HG02678 (cell line): ENCODE measurements at regions not wholly inside any gene's neighbourhood (a gene's known extent, or its start where the extent isn't known, plus 50 kb on each side); places are given as distances from the start of the nearest gene placed in this dataset.
"Not testable (repeated sequence)": the region's sequence is repeated elsewhere in the genome, so short reads cannot be mapped to it uniquely, and the experiment has no call there.

ENCODE experiments used
- ATAC-seq: cut with Tn5 transposase; IDR thresholded peaks from one replicate; pipeline ENCODE4 v1.9.1; 2021; ENCODE audit warnings: mild to moderate bottlenecking, moderate library complexity; ENCODE audit not compliant: unreplicated experiment

DNA sequence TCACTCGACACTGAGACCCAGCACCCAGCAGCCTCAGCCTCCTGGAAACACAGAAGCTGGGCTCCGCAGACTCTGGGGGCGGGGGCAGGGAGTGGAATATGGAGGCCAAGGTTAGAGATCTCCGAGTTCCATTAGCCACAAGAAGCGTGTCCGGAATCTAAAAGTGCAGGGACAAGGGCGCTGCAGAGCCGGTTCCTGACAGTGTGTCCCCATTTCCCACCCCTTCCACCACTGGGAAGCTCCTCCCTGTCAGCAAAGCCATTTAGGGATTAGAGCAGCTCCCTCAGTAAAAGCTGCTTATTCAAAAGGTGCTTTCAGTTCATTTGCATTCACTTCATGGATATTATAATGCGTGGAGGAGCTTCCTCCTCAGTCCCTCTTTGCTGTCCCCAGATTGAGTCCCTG lies 74.1 kb upstream of the HSPA9 start:
- ATAC-seq = no peak

- no peak for ATAC-seq
Measured at GRCh38 chr5:138648841-138649240, 73.6 kb upstream of the HSPA9 start.

- no peak for ATAC-seq
Measured at GRCh38 chr5:138647794-138648410, 72.7 kb upstream of the HSPA9 start.

DNA sequence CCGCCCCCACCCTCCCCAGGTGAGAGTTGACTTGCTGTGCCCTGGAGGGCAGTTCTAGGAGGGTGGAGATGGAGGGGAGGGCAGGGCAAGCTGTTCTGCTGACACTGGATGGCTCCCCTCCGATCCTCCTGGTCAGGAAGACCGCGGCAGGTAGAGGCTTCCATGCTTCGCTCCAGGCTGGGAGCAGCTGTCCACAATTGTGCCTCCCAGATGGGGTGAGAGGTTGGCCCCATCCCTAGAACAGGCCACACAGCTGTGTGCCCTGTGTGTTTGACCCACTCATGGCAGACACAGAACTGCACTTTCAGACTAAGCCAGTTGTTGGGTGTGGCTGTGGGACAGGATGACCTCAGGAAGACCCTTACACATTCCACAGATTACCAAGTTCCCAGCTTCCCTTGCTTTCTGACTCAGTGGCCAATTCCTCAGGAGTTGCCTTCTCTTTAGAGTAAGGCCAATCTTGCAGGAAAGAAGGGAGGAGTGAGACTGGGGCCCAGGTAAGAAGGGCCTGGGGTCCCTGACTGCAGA lies 72.1 kb upstream of the HSPA9 start:
- no peak for ATAC-seq

DNA sequence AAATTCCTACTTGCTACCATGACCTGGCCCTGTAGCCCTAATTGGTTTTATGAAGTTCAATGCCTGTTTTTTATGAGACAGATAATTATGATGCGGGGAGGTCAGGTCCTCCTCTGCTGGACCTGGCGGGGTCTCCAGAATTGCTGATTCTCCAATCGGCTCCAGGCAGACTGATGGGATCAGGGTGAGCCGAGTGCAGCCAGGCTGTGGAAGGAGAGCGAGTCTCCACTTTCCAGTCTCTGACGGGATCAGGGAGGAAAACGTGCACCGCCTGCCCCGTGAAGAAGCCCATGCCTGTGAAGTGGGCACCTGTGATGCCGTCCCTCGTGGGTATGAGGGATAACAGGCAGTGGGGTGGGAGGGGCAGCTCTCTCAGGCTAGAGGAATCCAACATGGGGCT lies 71.5 kb upstream of the HSPA9 start:
- ATAC-seq = no peak

DNA sequence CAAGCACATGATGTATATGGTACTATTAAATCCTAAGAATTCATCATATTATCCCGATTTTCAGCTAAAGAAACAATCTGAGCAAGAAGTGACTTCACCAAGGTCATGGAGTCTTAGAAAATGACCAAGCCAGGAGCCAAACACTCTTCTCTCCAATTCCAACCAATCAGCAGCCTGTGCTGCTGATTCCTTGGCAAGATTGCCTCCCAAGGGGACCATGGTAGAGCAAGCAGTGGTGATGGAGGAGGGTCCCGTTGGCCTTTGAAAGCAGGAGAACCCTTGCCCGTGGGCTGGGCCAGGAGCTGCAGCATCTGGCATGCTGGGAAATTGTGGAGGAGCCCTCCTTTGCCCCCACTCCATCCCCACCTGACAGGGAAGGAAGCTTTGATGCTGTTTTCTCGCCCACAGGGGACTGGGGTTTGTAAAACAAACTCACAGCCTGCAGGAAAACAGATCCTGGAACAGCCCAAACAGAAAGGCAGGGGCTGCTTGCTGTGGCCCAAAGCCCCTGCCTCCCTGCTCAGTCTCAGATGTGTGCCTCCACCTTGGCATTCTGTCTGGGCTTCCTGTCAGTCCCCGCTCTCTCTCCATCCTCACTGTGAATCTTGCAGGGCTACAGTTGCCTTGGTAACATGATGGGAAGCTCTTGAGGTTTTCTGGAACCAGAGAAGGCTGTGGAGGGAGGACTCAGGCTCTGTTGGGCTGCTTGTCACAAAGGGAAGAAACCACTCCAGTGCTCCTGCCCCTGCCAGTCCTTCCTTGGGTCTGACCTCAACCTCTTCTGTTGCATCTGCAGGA lies 70.8 kb upstream of the HSPA9 start:
- ATAC-seq = no peak

DNA sequence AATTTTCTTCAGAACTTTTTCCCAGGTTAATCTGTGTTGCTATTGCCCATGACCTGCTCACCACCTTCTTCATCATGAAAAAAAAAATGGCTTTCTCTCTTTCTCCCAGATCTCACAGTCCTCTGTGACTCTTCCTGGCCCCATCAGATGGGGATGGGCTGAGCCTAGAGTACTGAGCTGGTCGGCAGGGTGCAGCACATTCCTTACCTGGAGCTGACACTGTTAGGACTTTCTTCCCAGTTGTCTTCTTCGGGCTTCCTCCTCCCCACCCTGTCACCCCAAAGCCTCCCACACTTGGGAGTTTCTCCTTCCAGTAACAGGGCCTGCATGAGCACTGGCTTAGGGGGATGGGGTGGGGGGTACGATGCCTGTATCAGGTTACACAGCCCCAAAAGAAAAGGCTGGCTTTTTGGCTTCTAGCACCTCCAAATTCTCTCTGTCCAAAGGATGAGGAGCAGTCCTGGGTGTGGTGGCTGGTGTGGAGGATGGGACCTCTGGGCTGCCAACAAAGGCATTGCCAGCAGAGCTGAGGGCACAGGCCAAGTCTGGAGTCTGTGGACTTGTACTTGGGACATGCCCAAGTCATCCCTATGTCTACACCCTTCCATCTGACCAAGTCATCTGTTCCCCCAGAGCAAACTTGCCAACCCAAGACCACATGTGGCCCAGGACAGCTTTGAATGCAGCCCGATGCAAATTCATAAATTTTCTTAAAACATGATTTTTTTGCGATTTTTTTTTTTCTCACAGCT lies 68.0 kb upstream of the HSPA9 start:
- ATAC-seq = no peak

DNA sequence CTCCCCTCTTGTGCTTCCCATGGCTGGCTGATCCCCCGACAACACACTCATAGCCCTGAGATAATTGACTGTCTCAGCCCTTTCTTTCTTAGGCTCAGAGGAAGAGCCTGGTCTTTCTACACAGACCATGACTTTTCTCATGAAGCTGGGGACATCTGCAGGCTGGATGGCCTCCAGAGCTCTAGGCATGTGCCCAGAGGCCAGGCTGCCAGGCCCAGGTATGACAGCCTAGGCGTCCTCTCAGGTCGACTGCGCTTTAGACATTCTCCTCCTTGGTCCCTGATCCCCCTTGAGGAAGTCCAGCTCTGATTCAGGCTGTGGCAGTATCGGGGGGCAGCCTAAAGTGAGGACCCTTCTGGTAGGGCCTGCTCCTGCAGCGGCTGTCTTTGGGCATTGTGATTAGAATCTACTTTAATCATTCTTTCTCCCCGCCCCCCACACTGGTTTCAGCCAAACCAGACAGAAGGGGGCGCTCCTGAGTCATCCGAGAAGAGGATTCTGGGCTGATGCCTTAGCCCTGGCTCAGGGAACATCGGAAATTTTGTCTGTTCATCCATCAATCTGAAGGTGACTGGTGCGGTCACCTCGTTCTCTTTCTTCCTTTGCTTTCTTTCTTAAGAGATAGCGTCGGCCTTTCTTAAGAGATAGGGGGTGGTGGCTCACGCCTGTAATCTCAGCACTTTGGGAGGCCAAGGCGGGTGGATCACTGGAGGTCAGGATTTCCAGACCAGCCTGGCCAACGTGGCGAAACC lies 66.5 kb upstream of the HSPA9 start:
- no peak for ATAC-seq

DNA sequence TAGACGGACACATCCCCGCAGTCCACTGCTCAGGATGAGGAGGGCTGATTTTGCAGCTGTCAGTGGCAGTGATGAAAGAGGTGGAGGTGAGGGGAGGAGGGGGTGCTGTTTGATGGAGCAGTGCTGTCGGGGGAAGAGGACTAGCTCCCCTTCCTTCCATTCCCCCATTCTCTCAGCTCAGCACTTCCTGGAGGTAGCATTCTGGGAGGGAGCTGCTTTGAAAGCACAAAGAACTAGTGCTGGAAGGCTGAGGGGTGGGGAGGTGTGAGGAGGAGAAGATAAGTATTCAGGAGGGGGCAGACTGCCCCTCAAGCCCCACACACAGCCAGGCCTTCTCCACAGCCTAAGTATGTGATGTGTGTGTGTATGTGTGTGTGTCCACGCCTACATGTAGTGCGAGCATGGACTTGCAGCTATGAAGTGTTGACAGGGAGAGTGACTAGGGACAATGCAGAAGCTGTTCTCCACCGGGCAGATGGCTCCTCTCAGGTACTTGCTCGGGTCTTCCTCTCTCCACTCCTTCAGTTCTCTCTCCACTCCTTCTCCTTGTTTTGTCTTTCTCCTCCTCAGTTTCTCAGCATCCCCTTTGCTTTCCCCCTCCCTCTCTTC lies 65.5 kb upstream of the HSPA9 start:
- no peak for ATAC-seq

GRCh38 chr5:138640138-138640537 lies 64.9 kb upstream of the HSPA9 start:
- ATAC-seq = no peak

GRCh38 chr5:138639326-138639725 lies 64.1 kb upstream of the HSPA9 start:
- ATAC-seq = no peak

DNA sequence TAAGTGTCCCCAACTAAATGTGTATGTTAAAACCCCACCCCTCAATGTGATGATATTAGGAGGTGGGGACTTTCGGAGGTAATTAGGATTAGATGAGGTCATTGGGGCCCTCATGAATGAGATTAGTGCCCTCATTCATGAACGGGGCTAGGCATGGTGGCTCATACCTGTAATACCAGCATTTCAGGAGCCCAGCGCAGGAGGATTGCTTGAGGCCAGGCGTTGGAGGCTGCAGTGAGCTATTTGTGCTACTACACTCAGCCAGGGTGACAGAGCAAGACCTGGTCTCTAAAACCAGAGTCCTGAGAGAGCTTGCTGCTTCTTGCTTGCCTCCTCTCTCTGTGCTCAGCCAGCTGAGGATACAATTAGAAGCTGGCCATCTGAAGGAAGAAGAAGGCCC lies 62.1 kb upstream of the HSPA9 start:
- ATAC-seq = no peak

- no peak for ATAC-seq
Measured at GRCh38 chr5:138636398-138636944, 61.3 kb upstream of the HSPA9 start.

DNA sequence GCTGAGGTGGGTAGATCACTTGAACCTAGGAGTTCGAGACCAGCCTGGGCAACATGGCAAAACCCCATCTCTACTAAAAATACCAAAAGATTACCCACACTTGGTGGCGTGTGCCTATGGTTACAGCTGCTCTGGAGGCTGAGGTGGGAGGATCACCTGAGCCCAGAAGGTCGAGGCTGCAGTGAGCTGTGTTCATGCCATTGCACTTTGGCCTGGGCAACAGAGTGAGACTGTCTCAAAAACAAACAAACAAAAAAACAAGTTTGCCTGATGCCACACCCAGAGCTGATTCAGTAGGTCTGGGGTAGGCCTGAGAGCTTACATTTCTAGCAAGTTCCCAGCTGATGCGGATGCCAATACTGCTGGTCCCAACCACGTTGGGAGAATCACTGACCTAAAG lies 60.5 kb upstream of the HSPA9 start:
- ATAC-seq = no peak

- no peak for ATAC-seq
Measured at GRCh38 chr5:138635265-138635664, 60.1 kb upstream of the HSPA9 start.

DNA sequence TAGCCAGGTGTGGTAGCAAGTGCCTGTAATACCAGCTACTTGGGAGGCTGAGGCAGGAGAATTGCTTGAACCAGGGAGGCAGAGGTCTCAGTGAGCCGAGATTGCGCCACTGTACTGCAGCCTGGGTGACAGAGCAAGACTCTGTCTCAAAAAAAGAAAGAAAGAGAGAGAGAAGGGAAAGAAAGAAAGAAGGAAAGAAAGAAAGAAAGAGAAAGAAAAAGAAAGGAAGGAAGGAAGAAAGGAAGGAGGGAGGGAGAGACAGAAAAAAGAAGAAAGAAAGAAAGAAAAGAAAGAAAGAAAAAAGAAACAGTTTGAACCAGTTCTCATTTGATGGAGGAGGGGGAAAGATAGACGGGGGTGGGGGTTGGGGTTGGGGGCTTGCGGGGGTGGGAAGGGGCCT lies 59.6 kb upstream of the HSPA9 start:
- ATAC-seq = not testable (repeated sequence)

DNA sequence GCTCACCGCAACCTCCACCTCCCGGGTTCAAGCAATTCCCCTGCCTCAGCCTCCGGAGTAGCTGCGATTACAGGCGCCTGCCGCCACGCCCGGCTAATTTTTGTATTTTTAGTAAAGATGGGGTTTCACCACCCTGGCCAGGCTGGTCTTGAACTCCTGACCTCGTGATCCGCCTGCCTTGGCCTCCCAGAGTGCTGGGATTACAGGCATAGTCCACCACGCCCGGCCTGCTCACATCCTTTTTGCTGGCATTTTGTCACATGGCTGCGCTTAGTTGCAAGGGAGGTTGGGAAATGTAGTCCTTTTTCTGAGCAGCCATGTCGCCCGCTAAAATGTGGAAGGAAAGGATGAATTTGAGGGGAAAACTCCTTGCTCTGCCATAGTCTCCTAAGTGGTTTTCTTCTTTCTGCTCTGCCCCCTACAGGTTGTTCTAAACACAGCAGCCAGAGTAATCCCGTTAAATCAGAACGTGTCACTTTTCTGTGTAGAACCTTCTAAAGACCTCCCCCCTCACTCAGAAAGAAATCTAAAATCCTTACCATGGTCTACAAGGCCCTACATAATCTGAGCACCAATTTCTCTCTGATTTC lies 57.8 kb upstream of the HSPA9 start:
- no peak for ATAC-seq

- ATAC-seq = no peak
Measured at GRCh38 chr5:138631096-138631928, 56.1 kb upstream of the HSPA9 start.

DNA sequence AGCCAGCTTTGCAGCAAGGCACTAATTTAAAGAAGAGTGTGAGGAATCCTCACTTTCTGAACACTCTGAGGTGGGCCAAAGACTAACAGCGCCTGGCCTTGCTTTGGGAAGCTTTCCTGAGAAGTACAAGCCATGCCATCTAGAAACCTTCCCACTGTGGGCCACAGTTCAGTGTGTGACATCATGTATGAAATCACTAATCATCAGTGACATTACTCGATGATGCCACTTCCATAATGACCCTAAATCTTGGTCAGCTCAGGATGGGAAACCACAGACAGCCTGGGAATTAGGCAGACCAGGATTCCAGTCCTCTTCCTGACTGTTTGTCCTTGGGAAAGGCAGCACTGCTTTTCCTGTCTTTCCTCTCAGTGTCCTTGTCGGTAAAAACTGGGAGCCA lies 54.2 kb upstream of the HSPA9 start:
- no peak for ATAC-seq
